Gastrocnemius medialis (tissue), 4 donors: ENCODE measurements at regions not wholly inside any gene's neighbourhood (a gene's known extent, or its start where the extent isn't known, plus 50 kb on each side); places are given as distances from the start of the nearest gene placed in this dataset.

Experiments used
- ATAC-seq, 2 donors: fragments of 150-250 bp; one replicate each; pipeline ENCODE4 v1.9.1; 2016
- DNase-seq, 2 donors: peaks; one replicate each; pipeline ENCODE4 v3.0.0-alpha.2; 2019
- H3K27ac ChIP-seq, 4 donors: fragments of 200-600 bp; sonication (generic); 1 replicate in 1 of 4; 2 replicates in 3 of 4; pipeline ENCODE4 v1.5.1; 2016 to 2018; ENCODE audit warnings: mild to moderate bottlenecking in 2 of 4, moderate library complexity in 1 of 4
- H3K27me3 ChIP-seq, 3 donors: fragments of 200-600 bp; sonication (generic) in 2 of 3; 1 replicate in 1 of 3; 2 replicates in 2 of 3; pipeline versions ENCODE4 v1.5.1 to v1.6.0; 2016 to 2019; ENCODE audit warnings: mild to moderate bottlenecking in 1 of 3, moderate library complexity in 1 of 3
- H3K36me3 ChIP-seq, 2 donors: fragments of 200-600 bp; sonication (generic) in 1 of 2; one replicate each; pipeline ENCODE4 v1.5.1; 2017 to 2018
- H3K4me1 ChIP-seq, 2 donors: fragments of 200-600 bp; sonication (generic) in 1 of 2; one replicate each; pipeline ENCODE4 v1.5.1; 2016 to 2017; ENCODE audit warnings: mild to moderate bottlenecking in 2 of 2
- H3K4me3 ChIP-seq, 4 donors: fragments of 200-600 bp; sonication (generic) in 3 of 4; 1 replicate in 1 of 4; 2 replicates in 3 of 4; pipeline ENCODE4 v1.5.1; 2016 to 2019; ENCODE audit warnings: mild to moderate bottlenecking in 2 of 4
- H3K9me3 ChIP-seq, 3 donors: fragments of 200-600 bp; sonication (generic) in 2 of 3; 1 replicate in 1 of 3; 2 replicates in 2 of 3; pipeline ENCODE4 v1.5.1; 2016 to 2019
- CTCF ChIP-seq, 5 experiments: fragments of 450-650 bp in 3 of 5; fragments of 200-600 bp in 2 of 5; sonication (generic) in 2 of 5; IDR thresholded peaks in 4 of 5; conservative IDR thresholded peaks in 1 of 5; 1 replicate in 4 of 5; 2 replicates in 1 of 5; pipeline ENCODE4 v1.5.1; 2016 to 2019; ENCODE audit warnings: antibody characterized with exemption in 5 of 5, mild to moderate bottlenecking in 3 of 5, moderate library complexity in 3 of 5
- POLR2A ChIP-seq, 2 donors: fragments of 450-650 bp; IDR thresholded peaks; one replicate each; pipeline ENCODE4 v1.6.1; 2017; ENCODE audit warnings: antibody characterized with exemption in 2 of 2, mild to moderate bottlenecking in 2 of 2, moderate library complexity in 2 of 2
- in situ Hi-C, 4 donors: fragments of 200-750 bp; cut with MboI; loops; one replicate each; pipeline versions ENCODE4 v1.15.0 to v1.8.0; 2017; ENCODE audit warnings: low sequenced_read_pairs in 4 of 4
- intact Hi-C: fragments of 100-400 bp; cut with DNase I; formaldehyde crosslinking; loops from one replicate; pipeline ENCODE4 v1.15.1; 2023; ENCODE audit warnings: low total_unique reads

DNA sequence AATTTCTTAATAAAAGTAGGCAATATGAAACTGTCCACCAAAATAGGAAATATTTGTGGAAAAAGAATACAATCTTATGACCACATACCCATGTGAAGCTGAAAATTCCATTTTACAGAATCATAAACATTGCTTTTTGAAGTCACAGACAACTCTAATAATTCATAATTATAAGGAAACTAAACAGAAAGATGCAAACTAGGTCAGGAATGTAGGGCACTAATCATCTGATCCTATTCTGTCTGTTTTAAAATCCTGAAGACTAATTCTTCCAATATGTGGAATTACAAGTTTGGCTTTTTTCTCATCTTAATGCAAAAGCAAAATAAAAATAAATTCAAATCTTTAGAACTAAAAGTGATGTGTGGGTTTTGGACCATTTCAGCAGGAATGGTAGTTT lies 528.6 kb downstream of the LTN1 start:
- intact Hi-C loops = no loop called here
- H3K36me3 ChIP-seq = no peaks in the 10 kb centered on the region
- H3K4me3 ChIP-seq = no peak overlapping the region
- in situ Hi-C loops = no loop called here
- no peaks in the 10 kb centered on the region for H3K4me1 ChIP-seq
- no peak overlapping the region for H3K27ac ChIP-seq
- ATAC-seq = no peak
- no peaks in the 10 kb centered on the region for H3K27me3 ChIP-seq
- TF ChIP-seq POLR2A (IDR thresholded peaks at IDR 0.05) (no peak), CTCF (IDR thresholded peaks at IDR 0.05 in 4 of 5, conservative IDR thresholded peaks at IDR 0.05 in 1 of 5) (no peak)
- H3K9me3 ChIP-seq = no peaks in the 10 kb centered on the region
- DNase-seq = no peak

GRCh38 chr21:28459193-28459592 lies 533.5 kb downstream of the LTN1 start:
- intact Hi-C loops = no loop called here
- no peak for DNase-seq
- Histone ChIP-seq H3K9me3 (no peaks in the 10 kb centered on the region), H3K36me3 (no peaks in the 10 kb centered on the region), H3K27ac (no peak overlapping the region), H3K27me3 (no peaks in the 10 kb centered on the region), H3K4me1 (no peaks in the 10 kb centered on the region), H3K4me3 (no peak overlapping the region)
- in situ Hi-C loops = no loop called here
- no peak for ATAC-seq
- TF ChIP-seq CTCF (IDR thresholded peaks at IDR 0.05 in 4 of 5, conservative IDR thresholded peaks at IDR 0.05 in 1 of 5) (no peak), POLR2A (IDR thresholded peaks at IDR 0.05) (no peak)

- H3K4me3 ChIP-seq = no peak overlapping the region
- intact Hi-C loops = no loop called here
- H3K4me1 ChIP-seq = no peaks in the 10 kb centered on the region
- ATAC-seq (no peak), DNase-seq (no peak)
- no peaks in the 10 kb centered on the region for H3K27me3 ChIP-seq
- H3K9me3 ChIP-seq = no peaks in the 10 kb centered on the region
- in situ Hi-C loops = no loop called here
- no peak overlapping the region for H3K27ac ChIP-seq
- no peaks in the 10 kb centered on the region for H3K36me3 ChIP-seq
- TF ChIP-seq POLR2A (IDR thresholded peaks at IDR 0.05) (no peak), CTCF (IDR thresholded peaks at IDR 0.05 in 4 of 5, conservative IDR thresholded peaks at IDR 0.05 in 1 of 5) (no peak)
Measured at GRCh38 chr21:28458446-28458845, 534.2 kb downstream of the LTN1 start.

DNA sequence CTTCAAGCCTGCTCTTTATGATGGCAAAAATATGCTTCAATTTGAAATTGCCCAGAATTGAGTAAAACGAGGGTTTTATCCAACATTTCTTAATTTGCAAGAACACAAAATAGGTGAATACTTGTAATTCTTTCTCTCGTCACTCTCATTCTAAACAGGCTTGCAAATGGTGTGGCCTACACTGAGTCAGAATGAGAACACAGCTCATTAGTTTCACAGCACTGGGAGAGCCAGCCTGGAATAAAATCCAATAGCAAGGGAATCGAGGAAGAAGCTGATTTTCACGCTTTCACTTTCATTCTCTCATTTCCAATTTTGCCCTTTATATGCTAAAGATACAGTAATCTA lies 537.5 kb downstream of the LTN1 start:
- no peaks in the 10 kb centered on the region for H3K36me3 ChIP-seq
- H3K4me3 ChIP-seq = no peak overlapping the region
- no peaks in the 10 kb centered on the region for H3K4me1 ChIP-seq
- H3K27me3 ChIP-seq = no peaks in the 10 kb centered on the region
- intact Hi-C loops = no loop called here
- TF ChIP-seq POLR2A (IDR thresholded peaks at IDR 0.05) = no peak
- no peak for TF ChIP-seq CTCF (IDR thresholded peaks at IDR 0.05 in 4 of 5, conservative IDR thresholded peaks at IDR 0.05 in 1 of 5)
- ATAC-seq = no peak
- no peak for DNase-seq
- in situ Hi-C loops = no loop called here
- H3K9me3 ChIP-seq = no peaks in the 10 kb centered on the region
- H3K27ac ChIP-seq = no peak overlapping the region

DNA sequence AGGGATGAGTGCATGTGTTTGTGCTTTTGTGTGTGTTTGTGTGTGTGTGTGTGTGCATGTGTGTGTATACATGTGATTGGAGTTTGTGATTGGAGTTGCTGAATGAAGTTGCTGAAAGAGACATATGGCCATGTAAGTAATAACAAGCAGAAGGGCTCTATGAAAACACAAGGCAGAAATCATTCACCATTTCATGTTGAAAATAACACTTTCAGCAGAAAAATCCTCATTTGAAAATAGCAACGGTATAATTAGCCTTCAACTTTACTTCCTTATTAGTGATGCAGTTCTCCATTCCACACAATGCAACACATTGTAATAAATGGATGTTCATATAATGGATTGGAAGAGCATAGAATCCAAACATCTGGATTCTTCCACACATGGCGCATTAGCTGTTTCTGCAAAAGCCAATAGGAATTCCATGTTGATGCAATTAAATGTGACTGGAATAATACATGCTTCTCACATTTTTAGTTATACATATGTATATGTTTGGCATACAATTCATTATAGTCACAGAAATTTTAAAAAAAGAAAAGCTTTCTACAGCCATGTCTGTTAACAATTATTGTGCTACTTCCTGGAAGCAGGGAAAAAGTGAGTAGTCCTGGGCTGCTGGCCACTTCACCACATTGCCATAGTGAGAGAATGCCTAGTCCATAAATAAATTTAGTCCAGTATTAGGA lies 538.0 kb downstream of the LTN1 start:
- H3K27me3 ChIP-seq = no peaks in the 10 kb centered on the region
- ATAC-seq (no peak), DNase-seq (no peak)
- no peaks in the 10 kb centered on the region for H3K4me1 ChIP-seq
- H3K4me3 ChIP-seq = no peak overlapping the region
- H3K36me3 ChIP-seq = no peaks in the 10 kb centered on the region
- H3K9me3 ChIP-seq = no peaks in the 10 kb centered on the region
- no peak overlapping the region for H3K27ac ChIP-seq
- no peak for TF ChIP-seq CTCF (IDR thresholded peaks at IDR 0.05 in 4 of 5, conservative IDR thresholded peaks at IDR 0.05 in 1 of 5)
- TF ChIP-seq POLR2A (IDR thresholded peaks at IDR 0.05) = no peak
- in situ Hi-C loops (no loop called here), intact Hi-C loops (no loop called here)
